T47D (cell line): ENCODE measurements at regions not wholly inside any gene's neighbourhood (a gene's known extent, or its start where the extent isn't known, plus 50 kb on each side); places are given as distances from the start of the nearest gene placed in this dataset.

Source experiments
- DNase-seq, 2 experiments: peaks; one replicate each; pipeline versions ENCODE4 v3.0.0 to v3.0.0-alpha.2; 2011 to 2012; ENCODE audit warnings: low read depth in 1 of 2, low spot score in 1 of 2
- JUND ChIP-seq: IDR thresholded peaks from 2 replicates; pipeline ENCODE4 v1.6.1; 2012; ENCODE audit warnings: low read depth
- in situ Hi-C: cut with HindIII; loops from 2 replicates; pipeline ENCODE4 v1.10.0; 2016; ENCODE audit warnings: low sequenced_read_pairs, low pct_unique_long_range_greater_than_20kb

- in situ Hi-C loops = no loop called here
- no peak for TF ChIP-seq JUND
Measured at GRCh38 chr3:110470310-110470709, 601.3 kb upstream of the NECTIN3 start.

GRCh38 chr3:110473405-110473804 is 598.2 kb upstream of the NECTIN3 start:
- no peak for TF ChIP-seq JUND
- DNase-seq = no peak
- in situ Hi-C loops = no loop called here

More at GRCh38 chr3:110470310-110470709, 601.3 kb upstream of the NECTIN3 start:
- DNase-seq = no peak

GRCh38 chr3:110474397-110474796 is 597.2 kb upstream of the NECTIN3 start:
- TF ChIP-seq JUND = no peak
- no peak for DNase-seq
- in situ Hi-C loops = no loop called here

GRCh38 chr3:110478377-110479054 is 593.1 kb upstream of the NECTIN3 start:
- no peak for TF ChIP-seq JUND
- no peak for DNase-seq
- in situ Hi-C loops = no loop called here

GRCh38 chr3:110479731-110480130 is 591.9 kb upstream of the NECTIN3 start:
- in situ Hi-C loops = no loop called here
- TF ChIP-seq JUND = no peak
- DNase-seq = no peak

DNA sequence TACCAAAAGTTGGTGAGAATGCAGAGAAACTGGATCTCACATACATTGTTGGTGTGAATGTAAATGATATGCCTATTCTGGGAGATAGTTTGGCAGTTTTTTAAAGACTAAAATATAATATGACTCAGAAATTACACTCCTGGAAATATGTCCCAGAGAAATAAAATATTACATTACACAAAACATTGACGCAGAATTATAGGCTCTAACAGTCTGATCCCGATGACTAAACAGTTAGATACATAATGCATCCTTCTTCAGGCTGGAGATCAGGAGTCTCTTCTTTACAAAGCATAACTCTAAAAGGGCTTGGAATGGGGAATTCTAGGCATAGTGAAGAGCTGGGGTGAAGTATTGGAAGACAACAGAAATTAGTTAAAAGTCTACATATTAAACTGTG is 586.2 kb upstream of the NECTIN3 start:
- TF ChIP-seq JUND = no peak
- in situ Hi-C loops = no loop called here
- DNase-seq = no peak

DNA sequence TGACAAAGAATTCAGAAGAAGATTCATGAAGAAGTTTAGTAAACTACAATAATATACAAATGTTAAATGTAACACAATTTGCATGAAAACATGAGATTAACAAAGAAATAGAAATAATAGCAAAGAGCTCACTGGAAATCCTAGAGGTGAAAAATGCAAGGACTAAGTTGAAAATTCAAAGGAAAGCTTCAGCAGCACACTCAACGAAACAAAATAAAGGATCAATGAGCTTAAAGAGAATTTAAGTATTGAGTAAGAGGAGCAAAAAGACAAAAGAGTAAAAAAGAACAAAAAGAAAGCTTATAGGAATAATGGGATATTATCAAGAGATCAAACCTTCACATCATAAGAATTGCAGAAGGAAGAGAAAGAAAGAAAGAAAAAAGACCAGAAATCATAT is 583.8 kb upstream of the NECTIN3 start:
- TF ChIP-seq JUND = no peak
- no peak for DNase-seq
- in situ Hi-C loops = no loop called here

GRCh38 chr3:110491413-110491812 is 580.2 kb upstream of the NECTIN3 start:
- no peak for DNase-seq
- in situ Hi-C loops = no loop called here
- TF ChIP-seq JUND = no peak

- TF ChIP-seq JUND = no peak
- in situ Hi-C loops = no loop called here
- DNase-seq = no peak
Measured at GRCh38 chr3:110492876-110493275, 578.7 kb upstream of the NECTIN3 start.

DNA sequence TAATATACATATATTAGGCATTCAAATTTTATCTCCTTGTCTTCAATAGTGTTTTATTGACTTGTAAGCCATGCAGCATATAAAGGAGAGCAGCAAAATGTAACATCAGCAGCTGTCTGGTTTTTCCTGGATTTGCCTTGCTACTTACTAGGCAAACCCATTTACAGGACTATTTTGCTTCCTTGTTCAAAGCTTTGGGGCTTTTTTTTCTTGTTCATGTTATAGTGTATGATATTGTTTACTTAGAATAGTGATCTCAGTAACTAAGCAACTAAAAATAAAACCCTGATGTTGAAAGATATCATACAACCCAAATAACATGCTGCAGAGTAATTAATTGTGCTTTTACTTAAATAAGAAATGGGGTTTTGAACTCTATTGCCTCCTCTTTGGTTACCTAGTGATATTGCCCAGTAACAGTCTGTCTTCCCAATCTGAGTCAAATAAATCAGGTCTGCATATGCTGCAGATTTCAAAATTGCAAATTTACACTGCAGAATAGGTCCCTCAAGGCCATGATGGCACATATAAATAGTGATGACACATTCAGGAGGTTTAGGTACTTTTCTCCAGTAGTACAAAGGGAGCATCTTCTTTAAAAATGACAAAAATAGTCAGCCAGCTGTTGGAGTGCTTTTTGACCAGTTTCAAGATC is 578.1 kb upstream of the NECTIN3 start:
- in situ Hi-C loops = no loop called here
- no peak for TF ChIP-seq JUND
- no peak for DNase-seq

- no peak for TF ChIP-seq JUND
- in situ Hi-C loops = no loop called here
- DNase-seq = no peak
Measured at GRCh38 chr3:110494093-110494490, 577.5 kb upstream of the NECTIN3 start.

DNA sequence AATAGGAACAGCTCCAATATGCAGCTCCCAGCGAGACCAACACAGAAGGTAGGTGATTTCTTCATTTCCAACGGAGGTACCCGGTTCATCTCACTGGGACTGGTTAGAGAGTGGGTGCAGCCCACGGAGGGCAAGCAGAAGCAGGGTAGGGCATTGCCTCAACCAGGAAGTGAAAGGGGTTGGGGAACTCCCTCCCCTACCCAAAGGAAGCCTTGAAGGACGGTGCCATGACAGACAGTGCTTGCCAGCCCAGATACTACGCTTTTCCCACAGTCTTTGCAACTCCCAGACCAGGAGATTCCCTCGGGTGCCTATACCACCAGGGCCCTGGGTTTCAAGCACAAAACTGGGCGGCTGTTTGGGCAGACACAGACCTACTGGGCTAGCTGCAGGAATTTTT is 576.9 kb upstream of the NECTIN3 start:
- no peak for DNase-seq
- in situ Hi-C loops = no loop called here
- TF ChIP-seq JUND = no peak

- TF ChIP-seq JUND = no peak
- DNase-seq = peak in 1 of 2 experiments; percentile 9
- in situ Hi-C loops = no loop called here
Measured at GRCh38 chr3:110495201-110495927, 576.3 kb upstream of the NECTIN3 start.
